GM20000 (cell line): ENCODE measurements at regions not wholly inside any gene's neighbourhood (a gene's known extent, or its start where the extent isn't known, plus 50 kb on each side); places are given as distances from the start of the nearest gene placed in this dataset.

Experiments used
- DNase-seq: peaks from one replicate; pipeline ENCODE4 v3.0.0; 2012; ENCODE audit warnings: low spot score
- CTCF ChIP-seq: IDR thresholded peaks from 2 replicates; pipeline ENCODE4 v1.5.1; 2012; ENCODE audit warnings: mild to moderate bottlenecking, control low read depth; ENCODE audit errors: extremely low read depth, missing control alignments

- no peak for DNase-seq
- no peak for TF ChIP-seq CTCF
Measured at GRCh38 chr14:58942516-58942915, 246.0 kb upstream of the DAAM1 start.

- TF ChIP-seq CTCF, result no peak
- no peak for DNase-seq
Measured at GRCh38 chr14:58944343-58944967, 244.0 kb upstream of the DAAM1 start.

- DNase-seq, result no peak
- TF ChIP-seq CTCF, result no peak
Measured at GRCh38 chr14:58944968-58945356, 243.5 kb upstream of the DAAM1 start.

GRCh38 chr14:58946431-58946830 lies 242.0 kb upstream of the DAAM1 start:
- TF ChIP-seq CTCF, result no peak
- DNase-seq, result no peak

- DNase-seq, result no peak
Measured at GRCh38 chr14:58947156-58947555, 241.3 kb upstream of the DAAM1 start.

GRCh38 chr14:58947814-58948445 lies 240.5 kb upstream of the DAAM1 start:
- no peak for TF ChIP-seq CTCF
- no peak for DNase-seq

More at GRCh38 chr14:58947156-58947555, 241.3 kb upstream of the DAAM1 start:
- TF ChIP-seq CTCF, result no peak

- TF ChIP-seq CTCF, result no peak
Measured at GRCh38 chr14:58950555-58950954, 237.9 kb upstream of the DAAM1 start.

More at GRCh38 chr14:58950555-58950954, 237.9 kb upstream of the DAAM1 start:
- DNase-seq, result no peak
